B cell (primary cell): ENCODE measurements at regions not wholly inside any gene's neighbourhood (a gene's known extent, or its start where the extent isn't known, plus 50 kb on each side); places are given as distances from the start of the nearest gene placed in this dataset.
"Not testable (repeated sequence)": the region's sequence is repeated elsewhere in the genome, so short reads cannot be mapped to it uniquely, and the experiment has no call there.

Experiments
- ATAC-seq: fragments of 200-7000 bp; cut with Tn5 transposase; one replicate; pipeline ENCODE4 v1.10.0; 2021; ENCODE audit warnings: low read depth, mild to moderate bottlenecking, moderate number of reproducible peaks, moderate library complexity
- CTCF ChIA-PET: fragments of 350-600 bp; sonication (Branson Sonifier 250); formaldehyde crosslinking; loops from one replicate; lab custom pipeline; 2021; ENCODE audit warnings: antibody characterized with exemption, inconsistent platforms; lab: Charles Lee
- POLR2A ChIA-PET: fragments of 350-600 bp; sonication (Branson Sonifier 250); formaldehyde crosslinking; loops from one replicate; lab custom pipeline; 2021; ENCODE audit warnings: antibody characterized with exemption; lab: Charles Lee
- DNase-seq: peaks from one replicate; pipeline ENCODE4 v3.0.0; 2013
- H2AFZ ChIP-seq: 2 replicates; pipeline ENCODE4 v1.6.1; 2012; ENCODE audit warnings: mild to moderate bottlenecking, low read depth, low read length; ENCODE audit not compliant: insufficient read depth, poor library complexity, severe bottlenecking
- H3K27ac ChIP-seq, 2 donors: 1 replicate in 1 of 2; 2 replicates in 1 of 2; pipeline ENCODE4 v1.5.1; 2012 to 2013; ENCODE audit warnings: low read length in 2 of 2, mild to moderate bottlenecking in 2 of 2, moderate library complexity in 1 of 2
- H3K27me3 ChIP-seq, 4 experiments: fragments of 200-600 bp in 1 of 4; sonication (generic) in 1 of 4; replicated peaks in 1 of 4; 1 replicate in 2 of 4; 2 replicates in 2 of 4; pipeline versions ENCODE4 v1.6.1 to v1.7.0; 2013 to 2016; ENCODE audit warnings: low read length in 3 of 4, mild to moderate bottlenecking in 2 of 4, mixed read lengths in 1 of 4, moderate library complexity in 1 of 4; ENCODE audit not compliant: insufficient read depth in 4 of 4, control insufficient read depth in 3 of 4; ENCODE audit errors: control extremely low read depth in 1 of 4
- H3K36me3 ChIP-seq, 2 experiments: replicated peaks in 1 of 2; 1 replicate in 1 of 2; 2 replicates in 1 of 2; pipeline versions ENCODE4 v1.6.1 to v1.7.1; 2013; ENCODE audit warnings: low read length in 1 of 2; ENCODE audit not compliant: insufficient read depth in 2 of 2, control insufficient read depth in 1 of 2; ENCODE audit errors: control extremely low read depth in 1 of 2, extremely low read depth in 1 of 2
- H3K4me1 ChIP-seq, 2 donors: fragments of 200-600 bp in 1 of 2; sonication (generic) in 1 of 2; 1 replicate in 1 of 2; 2 replicates in 1 of 2; pipeline versions ENCODE4 v1.5.1 to v1.6.1; 2013 to 2017; ENCODE audit warnings: low read length in 2 of 2; ENCODE audit not compliant: control insufficient read depth in 2 of 2, insufficient read depth in 2 of 2
- H3K4me2 ChIP-seq: replicated peaks from 2 replicates; pipeline ENCODE3; 2012; ENCODE audit warnings: mild to moderate bottlenecking, low read depth, low read length; ENCODE audit not compliant: poor library complexity, severe bottlenecking
- H3K4me3 ChIP-seq, 5 experiments: fragments of 200-600 bp in 1 of 5; sonication (generic) in 1 of 5; 1 replicate in 3 of 5; 2 replicates in 2 of 5; pipeline versions ENCODE4 v1.5.1 to v1.7.0; 2011 to 2016; ENCODE audit warnings: low read length in 4 of 5, mild to moderate bottlenecking in 4 of 5, low read depth in 2 of 5, control low read depth in 1 of 5, moderate library complexity in 1 of 5; ENCODE audit not compliant: insufficient read depth in 1 of 5; ENCODE audit errors: control extremely low read depth in 1 of 5, extremely low read depth in 1 of 5
- H3K79me2 ChIP-seq: fragments of 200-600 bp; sonication (generic); one replicate; pipeline ENCODE4 v1.6.0; 2016; ENCODE audit warnings: low read length; ENCODE audit not compliant: control insufficient read depth, insufficient read depth
- H3K9ac ChIP-seq: fragments of 200-600 bp; sonication (generic); 2 replicates; pipeline ENCODE4 v1.6.1; 2017; ENCODE audit warnings: mild to moderate bottlenecking, low read length, moderate library complexity
- H3K9me3 ChIP-seq, 3 donors: one replicate each; pipeline versions ENCODE4 v1.6.1 to v1.7.1; 2013; ENCODE audit warnings: low read length in 2 of 3; ENCODE audit not compliant: control insufficient read depth in 2 of 3, insufficient read depth in 1 of 3; ENCODE audit errors: control extremely low read depth in 1 of 3
- H4K20me1 ChIP-seq: 2 replicates; pipeline ENCODE4 v1.6.0; 2012; ENCODE audit warnings: mild to moderate bottlenecking, low read length; ENCODE audit not compliant: insufficient read depth, control insufficient read depth, poor library complexity, severe bottlenecking
- H3K27ac Mint-ChIP-seq: one replicate; pipeline ENCODE4 v1.8.0; 2021; ENCODE audit warnings: mixed read lengths
- H3K27me3 Mint-ChIP-seq: one replicate; pipeline ENCODE4 v1.8.0; 2021; ENCODE audit warnings: mixed read lengths
- H3K4me1 Mint-ChIP-seq: one replicate; pipeline ENCODE4 v1.8.0; 2021; ENCODE audit warnings: mixed read lengths
- H3K4me3 Mint-ChIP-seq: one replicate; pipeline ENCODE4 v1.8.0; 2021; ENCODE audit warnings: mixed read lengths
- H3K9me3 Mint-ChIP-seq: one replicate; pipeline ENCODE4 v1.8.0; 2022; ENCODE audit warnings: mixed read lengths; ENCODE audit not compliant: insufficient read depth
- WGBS: methylation state at CpG from one replicate; pipeline ENCODE4 v1.1.5; 2013; ENCODE audit warnings: missing lambda C conversion rate; ENCODE audit not compliant: insufficient coverage; 5-methylcytosine and 5-hydroxymethylcytosine counted together
- intact Hi-C: fragments of 100-400 bp; cut with micrococcal nuclease; formaldehyde crosslinking; loops from one replicate; pipeline ENCODE4 v1.10.0; 2022

GRCh38 chr9:41833108-41833507 lies 296.1 kb downstream of the CNTNAP3B start:
- H4K20me1 ChIP-seq, H3K27me3 Mint-ChIP-seq, H3K9me3 Mint-ChIP-seq, H3K4me3 ChIP-seq, DNase-seq, H2AFZ ChIP-seq, H3K9ac ChIP-seq, H3K4me1 Mint-ChIP-seq, H3K79me2 ChIP-seq, H3K4me3 Mint-ChIP-seq, POLR2A ChIA-PET, H3K4me2 ChIP-seq, H3K36me3 ChIP-seq, H3K9me3 ChIP-seq, H3K27me3 ChIP-seq, ATAC-seq, H3K27ac ChIP-seq, CTCF ChIA-PET, H3K4me1 ChIP-seq, intact Hi-C loops, H3K27ac Mint-ChIP-seq: not testable (repeated sequence)
- WGBS, result no CpG with 5 or more reads among the region's 4 CpGs

- POLR2A ChIA-PET, H3K4me2 ChIP-seq, H3K36me3 ChIP-seq, H3K4me3 Mint-ChIP-seq, ATAC-seq, H3K4me1 Mint-ChIP-seq, H3K4me3 ChIP-seq, DNase-seq, H3K27ac Mint-ChIP-seq, CTCF ChIA-PET, H3K79me2 ChIP-seq, H2AFZ ChIP-seq, H3K27me3 ChIP-seq, H3K9me3 Mint-ChIP-seq, H3K9me3 ChIP-seq, H3K4me1 ChIP-seq, H3K9ac ChIP-seq, H3K27ac ChIP-seq, intact Hi-C loops, H4K20me1 ChIP-seq, H3K27me3 Mint-ChIP-seq: not testable (repeated sequence)
- no CpG with 5 or more reads among the region's 8 CpGs for WGBS
These were observed 304.5 kb downstream of the CNTNAP3B start for GRCh38 chr9:41824723-41825122.

DNA sequence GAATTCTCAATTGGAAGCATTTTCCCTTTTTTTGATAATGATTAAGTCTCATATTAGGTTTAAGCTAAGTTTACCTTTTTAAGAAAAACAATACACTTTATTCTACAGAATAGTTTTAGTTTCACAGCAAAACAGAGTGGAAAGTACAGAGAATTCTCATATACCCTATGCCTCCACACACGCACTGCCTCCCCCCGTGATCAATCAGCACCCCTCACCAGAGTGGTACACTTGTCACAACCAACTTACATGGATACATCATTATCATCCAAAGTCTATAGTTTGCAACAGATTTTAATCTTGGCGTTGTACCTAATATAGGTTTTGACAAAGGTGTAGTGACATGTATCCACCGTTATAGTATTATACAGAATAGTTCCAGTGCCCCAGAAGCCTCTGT lies 326.5 kb downstream of the CNTNAP3B start:
- not testable (repeated sequence) for H3K4me3 Mint-ChIP-seq

GRCh38 chr9:41798684-41799083 lies 330.5 kb downstream of the CNTNAP3B start:
- H3K4me1 Mint-ChIP-seq, H3K9ac ChIP-seq, ATAC-seq, H3K9me3 ChIP-seq, H2AFZ ChIP-seq, H3K4me3 Mint-ChIP-seq, H3K27ac ChIP-seq, H3K79me2 ChIP-seq, H3K36me3 ChIP-seq, DNase-seq, H3K4me1 ChIP-seq, H3K9me3 Mint-ChIP-seq, H3K27me3 ChIP-seq, CTCF ChIA-PET, H4K20me1 ChIP-seq, POLR2A ChIA-PET, H3K4me3 ChIP-seq, intact Hi-C loops, H3K4me2 ChIP-seq, H3K27ac Mint-ChIP-seq, H3K27me3 Mint-ChIP-seq: not testable (repeated sequence)
- WGBS, result no CpG with 5 or more reads among the region's 4 CpGs

More for the DNA sequence above, 326.5 kb downstream of the CNTNAP3B start:
- H3K9me3 ChIP-seq, intact Hi-C loops, H3K4me1 ChIP-seq, H3K4me3 ChIP-seq, H3K79me2 ChIP-seq, ATAC-seq, H3K4me2 ChIP-seq, POLR2A ChIA-PET, H3K27ac Mint-ChIP-seq, H3K9ac ChIP-seq, H4K20me1 ChIP-seq, H3K9me3 Mint-ChIP-seq, H3K27me3 Mint-ChIP-seq, DNase-seq, H2AFZ ChIP-seq, H3K27me3 ChIP-seq, H3K27ac ChIP-seq, H3K36me3 ChIP-seq, CTCF ChIA-PET, H3K4me1 Mint-ChIP-seq: not testable (repeated sequence)
- whole genome bisulfite sequencing, result 92% methylated on average over 2 of the region's 4 CpGs
